HG03442 (cell line): ENCODE measurements at regions not wholly inside any gene's neighbourhood (a gene's known extent, or its start where the extent isn't known, plus 50 kb on each side); places are given as distances from the start of the nearest gene placed in this dataset.

Source experiments
- ATAC-seq: cut with Tn5 transposase; IDR thresholded peaks from one replicate; pipeline ENCODE4 v1.9.1; 2021; ENCODE audit warnings: mild to moderate bottlenecking, moderate library complexity; ENCODE audit not compliant: unreplicated experiment

GRCh38 chr11:104451197-104451893, 287.4 kb upstream of the PDGFD start:
- ATAC-seq, result no peak

- no peak for ATAC-seq
Measured at GRCh38 chr11:104443387-104443786, 279.4 kb upstream of the PDGFD start.

DNA sequence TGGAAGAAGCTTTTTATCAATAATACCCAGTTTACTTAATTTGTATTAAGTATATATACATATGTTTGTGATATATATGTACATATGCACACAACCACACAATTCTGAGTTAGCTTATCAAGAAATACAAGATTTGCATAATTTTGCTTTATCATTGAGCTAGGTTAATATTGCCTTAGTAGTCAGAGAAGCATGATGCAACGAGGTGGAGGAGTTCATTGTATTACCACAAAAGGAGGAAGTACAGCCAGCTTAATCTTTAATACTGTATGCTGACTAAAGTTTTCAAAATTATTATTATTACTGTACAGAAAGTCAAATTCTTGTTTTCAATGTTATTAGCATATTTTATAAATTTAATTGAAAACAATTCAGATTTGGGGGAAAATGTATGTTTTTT, 278.4 kb upstream of the PDGFD start:
- ATAC-seq, result no peak

- no peak for ATAC-seq
Measured at GRCh38 chr11:104435494-104435893, 271.5 kb upstream of the PDGFD start.

- no peak for ATAC-seq
Measured at GRCh38 chr11:104433751-104434150, 269.8 kb upstream of the PDGFD start.

DNA sequence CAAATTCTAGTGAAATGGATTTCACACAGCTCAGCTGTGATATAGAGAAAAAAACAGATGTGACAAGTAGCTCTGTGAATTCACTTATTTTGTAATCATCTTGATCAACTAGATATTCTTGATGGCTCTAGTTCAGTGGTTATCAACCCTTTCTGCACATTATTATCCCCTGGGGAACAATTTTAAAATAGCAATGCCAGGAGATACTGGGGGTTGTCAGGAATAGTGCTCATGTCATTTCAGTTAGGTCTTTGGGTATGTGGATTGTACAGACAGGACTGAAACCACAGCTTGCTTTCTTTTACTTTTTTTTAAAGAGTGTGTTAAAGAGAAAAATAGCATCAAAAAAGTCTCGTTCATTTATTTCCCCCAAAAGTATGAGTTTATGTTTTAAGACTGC, 269.0 kb upstream of the PDGFD start:
- ATAC-seq, result no peak

- ATAC-seq, result no peak
Measured at GRCh38 chr11:104432526-104432925, 268.6 kb upstream of the PDGFD start.

GRCh38 chr11:104422324-104422944, 258.5 kb upstream of the PDGFD start:
- ATAC-seq, result no peak

GRCh38 chr11:104410336-104410735, 246.4 kb upstream of the PDGFD start:
- no peak for ATAC-seq

- no peak for ATAC-seq
Measured at GRCh38 chr11:104408630-104409029, 244.7 kb upstream of the PDGFD start.

DNA sequence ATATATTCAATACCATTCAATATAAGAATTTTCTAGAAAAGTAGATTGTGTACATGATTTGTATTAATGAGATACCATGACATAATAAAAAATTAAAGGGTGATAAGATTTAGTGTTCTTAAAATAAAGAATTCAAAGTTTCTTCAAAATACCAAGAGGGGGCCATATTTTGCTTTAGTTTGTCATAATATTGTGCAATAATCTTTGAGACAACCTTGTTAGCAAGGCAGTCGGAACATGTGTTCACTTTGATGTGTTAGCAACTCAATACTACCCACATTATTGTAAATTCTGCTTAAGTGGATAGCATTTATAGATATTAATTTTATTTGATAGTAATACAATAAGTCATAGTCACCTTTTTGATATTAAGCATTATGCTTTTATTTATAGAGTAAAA, 241.3 kb upstream of the PDGFD start:
- no peak for ATAC-seq

DNA sequence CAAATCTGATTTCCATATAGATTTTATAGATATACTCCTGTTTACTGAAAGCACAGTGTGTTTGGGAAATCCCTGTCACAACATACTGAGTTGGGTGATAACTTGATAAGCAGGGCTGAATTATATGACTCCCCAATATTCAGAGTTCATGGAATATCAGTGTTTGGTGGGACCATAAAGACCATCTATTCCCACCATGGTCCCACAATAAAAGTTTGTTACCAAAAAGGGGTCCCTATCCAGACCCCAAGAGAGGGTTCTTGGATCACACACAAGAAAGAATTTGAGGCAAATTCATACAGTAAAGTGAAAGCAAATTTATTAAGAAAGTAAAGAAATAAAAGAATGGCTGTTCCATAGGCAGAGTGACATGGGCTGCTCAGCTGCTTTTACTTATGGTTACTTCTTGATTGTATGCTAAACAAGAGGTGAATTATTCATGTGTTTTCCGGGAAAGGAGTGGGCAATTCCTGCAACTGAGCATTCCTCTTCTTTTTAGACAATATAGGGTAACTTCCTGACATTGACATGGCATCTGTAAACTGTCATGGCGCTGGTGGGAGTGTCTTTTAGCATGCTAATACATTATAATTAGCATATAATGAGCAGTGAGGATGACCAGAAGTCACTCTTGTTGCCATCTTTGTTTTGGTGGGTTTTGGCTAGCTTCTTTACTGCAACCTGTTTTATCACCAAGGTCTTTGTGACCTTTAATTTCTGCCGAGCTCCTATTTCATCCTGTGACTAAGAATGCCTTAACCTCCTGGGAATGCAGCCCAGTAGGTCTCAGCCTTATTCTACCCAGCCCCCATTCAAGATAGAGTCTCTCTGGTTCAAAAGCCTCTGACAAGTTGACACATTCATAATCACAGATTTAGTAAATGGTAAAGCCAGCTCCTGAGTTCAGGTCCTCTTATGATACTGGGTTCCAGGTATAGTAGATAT, 240.6 kb upstream of the PDGFD start:
- no peak for ATAC-seq

- peak; percentile 55 for ATAC-seq
Measured at GRCh38 chr11:104402812-104403521, 239.0 kb upstream of the PDGFD start.

DNA sequence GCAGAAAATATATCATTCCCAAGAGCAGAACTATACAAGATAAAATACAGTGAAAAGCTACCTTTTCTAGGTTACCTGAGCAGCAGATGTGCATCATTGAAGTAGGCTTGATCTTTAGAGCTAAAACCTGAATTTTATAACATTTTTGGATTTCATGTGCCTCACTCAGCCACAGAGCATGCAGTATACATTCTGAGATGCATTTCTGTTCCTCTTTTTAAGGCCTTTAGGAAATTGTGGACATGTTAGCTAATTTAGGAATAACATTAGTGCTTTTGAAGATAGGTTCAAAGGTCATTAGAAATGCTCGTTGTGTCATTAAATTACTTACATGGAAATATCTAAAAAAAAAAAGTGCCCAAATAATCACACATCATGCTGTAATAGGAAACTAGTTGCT, 230.6 kb upstream of the PDGFD start:
- no peak for ATAC-seq

- ATAC-seq, result no peak
Measured at GRCh38 chr11:104390651-104391050, 226.7 kb upstream of the PDGFD start.

DNA sequence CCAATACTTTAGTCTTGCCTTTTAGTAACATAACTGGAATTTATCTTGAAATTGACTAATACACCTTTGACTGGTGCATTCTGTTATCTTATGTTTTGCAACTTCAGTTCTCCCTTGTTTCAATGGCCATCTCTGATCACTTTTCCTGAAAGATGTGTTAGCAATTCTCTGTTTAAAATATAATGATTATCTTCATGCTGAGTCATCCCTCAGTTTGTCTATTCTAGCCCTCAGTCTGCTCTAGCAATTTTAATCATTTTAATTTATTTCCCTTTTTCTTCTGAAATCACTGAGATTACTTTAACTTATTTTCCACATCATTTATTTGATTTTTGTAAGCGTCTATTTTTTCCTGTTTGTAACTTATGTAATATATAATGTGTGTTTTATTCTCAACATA, 221.9 kb upstream of the PDGFD start:
- no peak for ATAC-seq

DNA sequence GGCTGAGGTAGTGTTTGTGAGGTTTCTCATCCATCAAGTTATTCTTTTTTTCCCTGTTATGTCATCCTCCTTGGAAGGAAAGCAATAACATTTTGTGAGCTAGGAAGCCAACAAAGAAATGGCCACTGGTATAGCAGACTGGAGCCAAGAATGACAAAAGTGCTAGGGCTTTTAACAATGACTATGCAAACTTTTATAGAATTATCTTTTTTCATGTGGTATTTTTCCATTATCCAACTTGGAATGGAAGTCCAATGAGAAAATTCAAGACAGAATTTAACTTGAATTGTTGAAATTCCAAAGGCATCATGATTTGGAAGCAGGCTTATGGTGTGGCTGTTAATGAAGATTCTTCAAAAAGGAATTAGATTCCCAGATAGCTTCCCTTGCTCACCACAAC, 216.4 kb upstream of the PDGFD start:
- no peak for ATAC-seq

DNA sequence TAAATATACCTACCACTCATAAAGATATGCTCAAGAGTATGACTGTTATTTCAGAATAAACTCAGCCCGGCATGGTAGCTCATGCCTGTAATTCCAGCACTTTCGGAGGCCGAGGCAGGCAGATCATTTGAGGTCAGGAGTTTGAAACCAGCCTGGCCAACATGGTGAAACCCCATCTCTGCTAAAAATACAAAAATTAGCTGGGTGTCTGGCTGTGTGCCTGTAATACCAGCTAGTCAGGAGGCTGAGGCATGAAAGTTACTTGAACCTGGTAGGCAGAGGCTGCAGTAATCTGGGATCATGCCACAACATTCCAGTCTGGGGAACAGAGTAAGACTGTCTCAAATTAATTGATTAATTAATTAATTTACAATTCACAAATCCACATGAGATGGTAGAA, 208.2 kb upstream of the PDGFD start:
- ATAC-seq, result no peak

DNA sequence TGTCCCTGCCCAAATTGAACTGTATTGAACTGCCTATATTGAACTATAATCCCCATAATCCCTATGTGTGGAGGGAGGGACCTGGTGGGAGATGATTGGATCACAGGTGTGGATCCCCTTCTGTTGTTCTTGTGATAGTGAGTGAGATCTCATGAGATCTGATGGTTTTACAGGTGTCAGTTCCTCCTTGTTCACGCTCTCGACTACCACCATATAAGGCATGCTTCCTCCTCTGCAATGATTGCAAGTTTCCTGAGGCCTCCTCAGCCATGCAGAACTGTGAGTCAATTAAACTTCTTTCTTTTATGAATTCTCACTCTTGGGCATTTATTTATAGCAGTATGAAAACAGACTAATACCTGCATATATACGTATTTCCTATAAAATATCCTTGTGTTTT, 206.5 kb upstream of the PDGFD start:
- ATAC-seq, result peak; percentile 65

DNA sequence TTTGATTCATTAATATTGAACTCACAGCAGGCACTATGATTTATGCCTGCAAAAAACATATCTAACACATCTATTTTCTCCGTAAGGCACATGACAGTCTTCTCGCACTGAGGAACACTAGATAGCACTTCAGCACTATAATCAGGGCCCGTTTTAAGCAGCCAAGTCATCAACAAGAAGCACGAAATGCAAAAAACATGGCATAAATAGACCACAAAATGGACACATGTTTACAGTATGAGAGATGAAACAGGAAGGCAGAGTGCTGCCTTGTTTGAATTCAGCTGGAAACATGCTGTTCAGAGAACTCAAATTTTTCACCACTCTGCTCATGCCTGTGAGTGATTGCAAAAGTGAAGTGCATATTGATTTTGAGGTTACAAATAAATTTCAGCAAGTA, 205.8 kb upstream of the PDGFD start:
- no peak for ATAC-seq

- no peak for ATAC-seq
Measured at GRCh38 chr11:104366321-104366734, 202.4 kb upstream of the PDGFD start.
